Stimulated activated CD4-positive, alpha-beta T cell treated with anti-CD3 and anti-CD28 coated beads, Interleukin-15, amount 100 ng/mL, for 24 hours (primary cell): ENCODE measurements at regions not wholly inside any gene's neighbourhood (a gene's known extent, or its start where the extent isn't known, plus 50 kb on each side); places are given as distances from the start of the nearest gene placed in this dataset.
"Not testable (repeated sequence)": the region's sequence is repeated elsewhere in the genome, so short reads cannot be mapped to it uniquely, and the experiment has no call there.

Experiments used
- DNase-seq: peaks from one replicate; pipeline ENCODE4 v3.0.0-alpha.2; 2020

DNA sequence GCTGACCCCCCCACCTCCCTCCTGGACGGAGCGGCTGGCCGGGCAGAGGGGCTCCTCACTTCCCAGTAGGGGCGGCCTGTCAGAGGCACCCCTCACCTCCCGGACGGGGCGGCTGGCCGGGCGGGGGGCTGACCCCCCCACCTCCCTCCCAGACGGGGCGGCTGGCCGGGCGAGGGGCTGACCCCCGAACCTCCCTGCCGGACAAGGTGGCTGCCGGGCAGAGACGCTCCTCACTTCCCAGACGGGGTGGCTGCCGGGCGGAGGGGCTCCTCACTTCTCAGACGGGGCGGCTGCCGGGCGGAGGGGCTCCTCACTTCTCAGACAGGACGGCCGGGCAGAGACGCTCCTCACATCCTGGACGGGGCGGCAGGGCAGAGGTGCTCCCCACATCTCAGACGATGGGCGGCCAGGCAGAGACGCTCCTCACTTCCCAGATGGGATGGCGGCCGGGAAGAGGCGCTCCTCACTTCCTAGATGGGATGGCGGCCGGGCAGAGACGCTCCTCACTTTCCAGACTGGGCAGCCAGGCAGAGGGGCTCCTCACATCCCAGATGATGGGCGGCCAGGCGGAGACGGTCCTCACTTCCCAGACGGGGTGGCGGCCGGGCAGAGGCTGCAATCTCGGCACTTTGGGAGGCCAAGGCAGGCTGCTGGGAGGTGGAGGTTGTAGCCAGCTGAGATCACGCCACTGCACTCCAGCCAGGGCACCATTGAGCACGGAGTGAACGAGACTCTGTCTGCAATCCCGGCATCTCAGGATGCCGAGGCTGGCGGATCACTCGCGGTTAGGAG lies 66.2 kb upstream of the PAPPA2 start:
- not testable (repeated sequence) for DNase-seq

DNA sequence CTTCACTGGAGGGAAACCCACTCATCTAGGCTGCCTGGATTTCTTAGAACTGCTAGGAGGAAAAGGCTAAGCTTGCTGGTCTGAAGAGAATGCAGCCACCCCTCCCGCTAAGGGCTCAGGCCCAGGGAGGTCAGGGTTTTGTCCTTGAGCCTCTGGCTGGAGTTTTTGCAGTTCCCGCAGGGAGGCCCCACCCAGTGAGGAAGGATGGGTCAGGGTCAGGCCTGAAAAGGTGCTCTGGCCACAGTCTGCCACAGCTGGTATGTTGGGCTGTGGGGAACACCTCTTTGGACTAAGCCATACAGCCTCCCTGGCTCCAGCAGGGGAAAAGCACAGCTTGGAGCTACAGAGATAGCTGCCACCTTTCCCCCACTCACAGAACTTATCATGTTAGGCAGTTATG lies 71.4 kb upstream of the PAPPA2 start:
- no peak for DNase-seq

DNA sequence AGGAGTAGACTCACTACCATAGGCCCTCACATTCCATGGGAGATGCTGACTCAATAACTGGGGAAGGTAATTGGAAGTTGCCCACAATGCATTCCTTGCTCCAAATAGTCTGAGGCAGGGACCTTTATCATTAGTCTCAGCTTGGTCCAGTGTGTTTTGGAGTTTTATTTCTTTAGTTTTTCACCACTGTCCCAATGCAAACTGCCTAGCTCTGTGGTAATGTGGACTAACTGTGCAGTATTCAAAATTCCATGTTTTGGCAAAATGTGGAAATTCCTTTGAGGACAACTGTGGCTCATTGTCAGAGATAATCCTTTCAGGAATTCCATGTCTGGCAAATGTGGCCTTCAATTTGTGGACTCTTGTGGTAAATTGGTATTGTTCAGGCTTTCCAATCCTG lies 78.1 kb upstream of the PAPPA2 start:
- DNase-seq: no peak

DNA sequence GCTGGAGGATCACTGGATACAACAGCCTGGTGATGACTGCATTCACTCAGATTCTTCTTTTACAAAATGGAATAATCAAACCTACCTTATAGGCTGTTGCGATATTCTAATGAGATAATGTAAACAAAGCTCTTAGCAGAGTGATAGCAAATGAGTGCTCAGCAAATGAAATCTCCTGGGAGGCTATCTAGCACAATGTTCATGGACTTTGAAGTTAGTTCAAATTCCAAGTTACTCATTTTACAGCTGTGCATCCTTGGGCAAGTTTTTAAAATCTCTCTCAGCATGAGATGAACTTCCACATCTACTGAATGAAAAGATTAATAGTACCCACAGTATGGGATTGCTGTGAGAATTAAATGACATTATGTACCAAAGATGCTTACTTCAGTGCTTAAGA lies 80.8 kb upstream of the PAPPA2 start:
- no peak for DNase-seq

DNA sequence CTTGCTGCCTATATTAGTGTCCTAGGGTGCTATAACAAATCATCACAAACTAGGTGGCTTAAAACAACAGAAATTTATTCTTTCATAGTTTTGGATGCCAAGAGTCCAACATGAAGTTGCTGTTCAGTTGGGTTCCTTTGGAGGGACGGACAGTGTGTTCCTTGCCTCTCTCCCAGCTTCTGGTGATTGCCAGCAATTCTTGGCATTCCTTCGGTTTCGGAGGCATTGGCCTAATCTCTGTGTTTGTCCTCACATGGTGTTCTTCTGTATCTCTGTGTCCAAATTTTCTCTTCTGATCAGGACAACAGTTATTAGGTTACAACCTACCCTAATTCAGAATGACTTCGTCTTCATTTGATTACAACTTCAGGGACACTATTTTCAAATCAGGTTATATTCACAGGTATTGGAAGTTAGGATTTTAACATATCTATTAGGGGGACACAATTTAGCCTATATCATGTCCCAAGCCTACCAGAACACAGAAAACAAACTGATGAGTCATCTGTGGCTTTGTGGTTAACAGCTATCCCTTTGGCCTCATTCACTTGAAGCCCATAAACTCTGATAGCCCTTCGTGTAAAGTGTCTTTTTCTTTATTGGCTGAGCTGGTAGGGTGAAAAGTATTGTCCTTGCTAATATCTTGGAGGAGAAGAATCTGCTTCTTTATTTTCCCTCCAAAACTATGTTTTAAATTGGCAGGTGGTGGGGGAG lies 83.2 kb upstream of the PAPPA2 start:
- no peak for DNase-seq

DNA sequence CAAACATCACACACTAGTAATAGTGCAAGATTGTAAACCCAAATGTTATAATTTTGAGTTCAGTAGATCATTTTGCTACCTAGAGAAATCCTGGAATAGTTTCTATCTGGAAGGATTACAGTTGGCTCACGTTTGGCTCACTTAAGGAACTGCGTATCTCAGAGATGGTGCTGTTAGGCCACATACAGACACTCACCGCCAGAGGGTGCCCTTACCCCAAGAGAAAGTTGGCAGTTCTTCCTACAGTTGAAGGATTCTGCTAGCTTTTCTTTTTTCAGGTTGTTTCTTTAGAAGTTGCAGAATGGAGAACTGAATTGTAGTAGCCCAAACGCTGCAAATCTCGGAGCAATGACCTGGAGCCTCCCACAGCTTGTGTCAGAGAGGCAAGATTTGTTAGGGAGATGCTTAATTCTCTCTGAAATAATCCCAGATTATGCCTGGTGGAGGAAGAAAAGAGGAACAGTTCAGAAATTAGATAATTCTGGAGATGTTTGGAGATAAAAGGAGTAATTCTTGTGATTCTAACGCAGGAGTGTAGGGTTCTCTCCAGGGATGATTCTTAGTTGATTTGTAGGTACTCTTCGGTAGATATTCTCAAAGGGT lies 87.9 kb upstream of the PAPPA2 start:
- peak; percentile 79 for DNase-seq

DNA sequence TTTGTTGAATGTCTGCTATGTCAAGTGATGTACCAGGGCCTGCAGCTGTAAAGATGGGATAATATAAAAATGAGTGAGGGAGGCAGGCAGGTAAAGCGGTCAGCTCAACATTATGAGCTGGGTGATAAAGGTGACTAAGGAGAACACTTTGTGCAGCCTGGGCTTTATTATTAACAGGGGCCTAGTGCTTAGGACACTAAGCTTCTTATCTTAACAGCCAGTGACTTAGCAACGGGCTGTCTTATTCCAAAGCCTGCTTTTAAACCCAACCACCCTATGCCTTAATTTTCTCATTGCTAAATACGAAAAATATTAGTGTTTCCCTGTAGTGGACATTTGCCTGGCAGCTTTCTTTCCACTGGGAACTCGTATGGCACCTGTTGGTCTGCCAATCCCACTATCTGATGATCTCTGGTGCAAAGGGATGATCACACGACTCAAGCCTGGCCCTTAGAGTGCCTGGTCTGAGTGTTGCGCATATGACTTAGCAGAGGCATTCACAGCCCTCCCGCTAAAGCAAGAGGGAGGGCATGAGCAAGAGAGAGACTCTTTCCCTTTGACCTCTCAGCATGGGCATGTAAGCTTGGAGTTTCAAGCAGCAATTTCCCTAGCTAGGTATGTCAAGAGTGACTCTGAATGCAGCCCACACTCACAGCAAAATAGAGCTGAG lies 98.6 kb upstream of the PAPPA2 start:
- DNase-seq: no peak

DNA sequence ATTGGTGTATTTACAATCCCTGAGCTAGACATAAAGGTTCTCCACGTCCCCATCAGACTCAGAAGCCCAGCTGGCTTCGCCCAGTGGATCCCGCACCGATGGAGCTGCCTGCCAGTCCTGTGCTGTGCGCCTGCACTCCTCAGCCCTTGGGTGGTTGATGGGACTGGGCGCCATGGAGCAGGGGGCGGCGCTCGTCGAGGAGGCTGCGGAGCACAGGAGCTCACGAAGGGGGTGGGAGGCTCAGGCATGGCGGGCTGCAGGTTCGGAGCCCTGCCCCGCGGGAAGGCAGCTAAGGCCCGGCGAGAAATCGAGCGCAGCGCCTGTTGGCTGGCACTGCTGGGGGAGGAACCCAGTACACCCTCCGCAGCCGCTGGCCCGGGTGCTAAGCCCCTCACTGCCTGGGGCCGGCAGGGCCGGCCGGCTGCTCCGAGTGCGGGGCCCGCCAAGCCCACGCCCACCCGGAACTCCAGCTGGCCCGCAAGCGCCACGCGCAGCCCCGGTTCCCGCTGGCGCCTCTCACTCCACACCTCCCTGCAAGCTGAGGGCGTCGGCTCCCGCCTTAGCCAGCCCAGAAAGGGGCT lies 113.8 kb upstream of the PAPPA2 start:
- DNase-seq: not testable (repeated sequence)

DNA sequence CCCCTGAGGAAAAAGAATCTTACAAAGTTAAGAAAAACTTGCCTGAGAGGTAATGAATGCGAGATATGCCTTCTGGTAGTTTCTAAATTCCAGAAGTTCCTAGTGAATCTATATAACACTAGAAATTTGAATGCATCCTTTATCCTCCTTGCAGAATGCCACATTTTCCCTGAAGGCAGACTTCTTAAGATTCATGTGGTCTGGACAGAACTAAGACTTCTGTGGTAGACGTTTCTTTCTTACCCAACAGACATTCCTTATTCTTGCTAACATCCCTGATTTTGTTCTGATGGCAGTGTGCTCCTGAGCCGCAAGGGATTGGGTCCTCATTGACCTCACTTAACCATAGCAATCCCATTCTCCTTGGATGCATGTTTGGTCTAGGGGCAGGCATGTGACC lies 121.3 kb upstream of the PAPPA2 start:
- no peak for DNase-seq

DNA sequence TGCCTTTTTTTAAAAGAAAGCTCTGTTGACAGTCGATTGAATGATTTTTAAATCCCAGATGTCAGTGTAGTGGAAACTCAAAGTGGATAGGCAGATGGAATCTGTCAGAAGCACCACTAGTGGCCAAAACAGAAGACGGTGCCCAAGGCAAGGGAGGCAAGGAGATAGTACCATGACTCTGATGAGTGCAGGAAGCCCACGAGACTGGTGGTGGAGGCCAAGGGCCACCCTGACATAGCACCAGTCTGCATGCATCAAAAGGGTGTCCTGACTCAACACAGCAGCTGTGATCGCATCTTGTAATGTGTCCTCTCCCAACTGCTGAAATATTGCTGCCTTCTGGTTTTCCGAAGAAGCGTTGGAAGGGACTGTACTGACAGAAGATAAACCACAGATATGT lies 124.1 kb upstream of the PAPPA2 start:
- no peak for DNase-seq

DNA sequence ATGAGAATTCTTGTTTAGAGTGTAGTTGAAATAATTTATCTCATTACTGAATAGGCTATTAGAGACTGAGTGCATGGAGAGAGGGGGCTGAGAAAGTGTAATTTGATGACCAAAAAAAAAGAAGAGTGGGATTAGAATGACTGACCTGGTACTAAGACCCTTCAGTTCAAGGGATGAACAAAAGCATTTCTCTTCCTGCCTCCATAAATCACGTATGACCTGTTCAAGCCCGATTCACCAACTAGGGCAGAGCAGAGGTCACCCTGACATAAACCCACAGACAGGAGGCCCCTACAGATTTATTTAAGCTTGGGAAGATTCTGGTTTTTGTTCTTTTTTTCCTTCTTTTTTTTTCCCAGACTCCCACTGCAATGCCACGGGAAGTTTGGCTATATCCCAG lies 123.7 kb upstream of the COP1 start:
- no peak for DNase-seq

DNA sequence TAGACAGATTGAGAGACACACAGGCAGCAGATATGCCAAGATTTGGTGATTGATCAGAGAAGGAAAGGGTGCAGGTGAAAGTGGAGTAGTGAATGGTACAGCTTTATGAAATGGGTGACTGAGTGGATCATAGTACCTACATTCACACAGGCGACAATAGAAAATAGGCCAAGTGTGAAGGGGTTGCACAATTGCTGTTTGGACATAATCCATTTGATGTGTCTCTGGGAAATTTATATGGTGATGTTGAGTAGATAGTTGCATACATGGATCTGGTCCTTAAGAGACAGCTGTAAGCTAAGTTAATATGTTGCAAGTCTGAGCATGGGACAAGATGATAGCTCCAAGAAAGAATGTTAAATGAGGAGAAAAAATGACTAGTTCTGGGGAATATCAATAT lies 118.6 kb upstream of the COP1 start:
- DNase-seq: no peak

DNA sequence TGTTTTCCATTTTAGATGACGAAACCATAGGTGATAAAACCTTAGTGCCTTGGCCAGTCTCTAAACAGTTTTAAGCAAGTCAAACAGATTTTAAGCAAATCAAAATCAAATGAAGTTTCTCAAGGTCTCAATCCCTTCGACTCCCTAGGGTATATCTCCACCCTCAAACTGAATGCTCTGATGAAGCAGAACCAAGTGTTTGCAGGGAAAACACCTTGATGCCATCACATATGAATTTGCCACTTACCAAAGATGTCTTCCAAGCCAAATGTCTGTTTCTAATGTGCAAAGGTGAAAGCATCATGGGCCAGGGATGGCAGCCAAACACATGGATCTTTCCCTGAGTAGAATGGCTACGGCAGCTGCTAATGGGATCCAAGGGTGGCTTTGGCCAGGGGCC lies 116.4 kb upstream of the COP1 start:
- DNase-seq: no peak

DNA sequence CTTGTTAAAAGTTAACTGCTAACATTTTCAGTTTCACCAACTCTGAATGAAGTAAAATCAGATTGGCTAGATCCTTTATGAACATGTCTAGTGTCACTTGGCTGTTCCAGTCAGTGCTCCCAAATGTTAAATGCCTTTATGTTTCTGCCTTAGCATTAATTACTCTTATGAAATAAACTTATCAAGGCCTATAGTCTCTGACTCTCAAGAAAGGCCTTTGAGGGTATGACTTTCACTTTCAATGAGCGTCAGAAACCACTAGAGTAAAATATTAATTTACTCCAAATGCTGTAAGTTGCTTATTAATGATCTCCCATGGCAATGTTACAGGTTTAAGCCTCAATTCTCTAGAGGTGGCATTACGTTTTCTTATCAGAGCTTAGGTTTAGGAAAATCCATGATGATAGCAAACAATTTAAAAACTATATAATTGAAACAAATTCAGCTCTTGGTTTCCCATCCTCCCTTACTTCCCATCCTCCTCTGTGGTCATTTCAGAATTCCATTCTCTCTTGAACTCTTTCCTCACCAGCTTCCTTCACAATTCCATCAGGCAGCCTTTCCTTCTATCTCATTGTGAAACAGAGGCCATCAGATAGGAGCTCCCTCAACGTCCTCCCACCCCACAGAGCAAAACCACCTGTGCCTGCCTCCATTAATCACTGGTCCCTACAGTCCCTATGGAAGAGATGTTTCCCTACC lies 108.6 kb upstream of the COP1 start:
- no peak for DNase-seq

DNA sequence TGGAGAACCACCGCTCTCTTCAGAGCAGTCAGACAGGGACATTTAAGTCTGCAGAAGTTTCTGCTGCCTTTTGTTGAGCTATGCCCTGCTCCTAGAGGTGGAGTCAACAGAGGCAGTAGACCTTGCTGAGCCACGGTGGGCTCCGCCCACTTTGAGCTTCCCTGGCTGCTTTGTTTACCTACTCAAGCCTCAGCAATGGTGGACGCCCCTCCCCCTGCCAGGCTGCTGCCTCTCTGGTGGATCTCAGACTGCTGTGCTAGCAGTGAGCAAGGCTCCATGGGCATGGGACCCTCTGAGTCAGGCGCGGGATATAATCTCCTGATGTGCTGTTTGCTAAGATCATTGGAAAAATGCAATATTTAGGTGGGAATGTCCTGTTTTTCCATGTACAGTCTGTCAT lies 89.5 kb upstream of the COP1 start:
- not testable (repeated sequence) for DNase-seq

DNA sequence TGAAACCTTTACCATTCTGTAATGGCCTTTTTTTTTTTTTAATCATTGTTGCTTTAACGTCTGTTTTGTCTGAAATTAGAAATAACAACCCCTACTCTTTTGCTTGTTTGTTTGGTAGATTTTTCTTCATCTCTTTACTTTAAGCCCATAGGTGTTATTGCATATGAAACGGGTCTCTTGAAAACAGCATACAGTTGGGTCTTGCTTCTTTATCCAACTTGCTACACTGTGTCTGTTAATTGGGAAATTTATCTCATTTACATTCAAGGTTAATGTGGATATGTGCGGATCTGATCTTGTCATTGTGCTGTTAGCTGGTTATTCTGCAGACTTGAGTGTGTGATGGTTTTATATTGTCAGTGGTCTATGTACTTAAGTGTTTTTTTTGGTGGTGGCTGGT lies 78.9 kb upstream of the COP1 start:
- no peak for DNase-seq

DNA sequence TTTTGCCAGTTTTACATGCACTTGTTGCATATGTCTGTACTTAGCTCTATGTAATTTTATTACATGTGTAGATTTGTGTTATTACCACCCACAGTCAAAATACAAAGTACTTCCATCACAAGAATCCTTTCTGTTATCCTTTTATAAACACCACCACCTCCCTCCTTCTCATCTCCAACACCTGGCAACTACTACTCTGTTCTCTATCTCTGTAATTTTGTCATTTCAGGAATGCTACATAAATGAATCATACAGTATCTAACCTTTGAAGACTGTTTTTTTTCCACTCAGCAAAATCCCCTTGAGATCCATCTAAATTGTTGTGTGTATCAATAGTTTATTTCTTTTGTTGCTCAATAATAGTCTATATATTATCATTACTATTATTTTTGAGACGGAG lies 64.5 kb upstream of the COP1 start:
- no peak for DNase-seq
